D721Med (cell line): ENCODE measurements at regions not wholly inside any gene's neighbourhood (a gene's known extent, or its start where the extent isn't known, plus 50 kb on each side); places are given as distances from the start of the nearest gene placed in this dataset.

Experiments used
- DNase-seq: peaks from one replicate; pipeline ENCODE4 v3.0.0; 2011; ENCODE audit warnings: low spot score; ENCODE audit not compliant: insufficient read length
- FAIRE-seq: peaks from 2 replicates; lab custom pipeline; 2011; peaks lifted over from hg19 to GRCh38; lab: Jason Lieb, UNC
- CTCF ChIP-seq: IDR thresholded peaks from 2 replicates; pipeline ENCODE4 v1.5.1; 2012; ENCODE audit warnings: mild to moderate bottlenecking, control low read depth; ENCODE audit not compliant: insufficient read depth; ENCODE audit errors: missing control alignments

- no peak for TF ChIP-seq CTCF
- FAIRE-seq (no peak), DNase-seq (no peak)
Observed at GRCh38 chr18:7492385-7492784, 74.7 kb upstream of the PTPRM start.

GRCh38 chr18:7497081-7497480 is 70.0 kb upstream of the PTPRM start:
- FAIRE-seq (no peak), DNase-seq (no peak)

GRCh38 chr18:7511106-7511505 is 56.0 kb upstream of the PTPRM start:
- TF ChIP-seq CTCF: no peak
- DNase-seq: no peak
- no peak for FAIRE-seq

More at GRCh38 chr18:7497081-7497480, 70.0 kb upstream of the PTPRM start:
- TF ChIP-seq CTCF: no peak

GRCh38 chr18:7512348-7512747 is 54.8 kb upstream of the PTPRM start:
- no peak for TF ChIP-seq CTCF
- FAIRE-seq (no peak), DNase-seq (no peak)

GRCh38 chr18:7512990-7513389 is 54.1 kb upstream of the PTPRM start:
- DNase-seq: no peak
- FAIRE-seq: no peak
- TF ChIP-seq CTCF: no peak

GRCh38 chr18:7514796-7515440 is 52.2 kb upstream of the PTPRM start:
- no peak for FAIRE-seq
- no peak for TF ChIP-seq CTCF
- DNase-seq: no peak

GRCh38 chr18:7516266-7517117 is 50.6 kb upstream of the PTPRM start:
- FAIRE-seq (no peak), DNase-seq (no peak)
- no peak for TF ChIP-seq CTCF
